Stomach (tissue), 4 donors: ENCODE measurements at regions not wholly inside any gene's neighbourhood (a gene's known extent, or its start where the extent isn't known, plus 50 kb on each side); places are given as distances from the start of the nearest gene placed in this dataset.

Experiments
- POLR2A ChIP-seq, 4 donors: fragments of 450-650 bp; IDR thresholded peaks; one replicate each; pipeline ENCODE4 v1.6.1; 2016; ENCODE audit warnings: antibody characterized with exemption in 4 of 4, control low read depth in 2 of 4, mild to moderate bottlenecking in 1 of 4, moderate library complexity in 1 of 4
- POLR2AphosphoS5 ChIP-seq, 3 donors: sonication (generic); formaldehyde crosslinking; IDR thresholded peaks; one replicate each; pipeline ENCODE4 v1.6.1; 2016; ENCODE audit warnings: antibody characterized with exemption in 3 of 3
- TF ChIP-seq, protein P1 (sequence below), 7 experiments: fragments of 450-650 bp in 4 of 7; fragments of 200-600 bp in 3 of 7; sonication (generic) in 3 of 7; IDR thresholded peaks; one replicate each; pipeline ENCODE4 v1.5.1; 2016 to 2019; ENCODE audit warnings: antibody characterized with exemption in 7 of 7, control low read depth in 2 of 7, mild to moderate bottlenecking in 1 of 7

DNA sequence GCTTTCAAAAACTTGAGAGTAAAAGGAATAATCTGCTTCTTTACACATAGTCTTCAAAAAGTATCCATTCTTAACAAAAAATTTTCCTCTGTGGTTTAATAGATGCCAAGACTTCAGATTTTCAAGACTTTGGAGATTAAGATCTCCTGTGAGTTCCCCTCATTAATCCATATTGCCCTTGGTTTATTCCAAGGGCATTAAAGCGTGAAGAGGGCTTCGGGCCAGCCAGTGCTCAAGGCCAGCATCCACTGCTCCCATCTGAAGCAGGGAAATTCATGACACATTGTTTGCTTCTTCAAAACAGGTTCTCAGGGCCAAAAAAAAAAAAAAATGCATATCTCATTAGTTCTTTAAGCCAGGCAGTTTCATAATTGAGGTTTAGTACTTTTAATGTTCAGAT, 137.3 kb upstream of the RHOBTB1 start:
- TF ChIP-seq, protein P1, sequence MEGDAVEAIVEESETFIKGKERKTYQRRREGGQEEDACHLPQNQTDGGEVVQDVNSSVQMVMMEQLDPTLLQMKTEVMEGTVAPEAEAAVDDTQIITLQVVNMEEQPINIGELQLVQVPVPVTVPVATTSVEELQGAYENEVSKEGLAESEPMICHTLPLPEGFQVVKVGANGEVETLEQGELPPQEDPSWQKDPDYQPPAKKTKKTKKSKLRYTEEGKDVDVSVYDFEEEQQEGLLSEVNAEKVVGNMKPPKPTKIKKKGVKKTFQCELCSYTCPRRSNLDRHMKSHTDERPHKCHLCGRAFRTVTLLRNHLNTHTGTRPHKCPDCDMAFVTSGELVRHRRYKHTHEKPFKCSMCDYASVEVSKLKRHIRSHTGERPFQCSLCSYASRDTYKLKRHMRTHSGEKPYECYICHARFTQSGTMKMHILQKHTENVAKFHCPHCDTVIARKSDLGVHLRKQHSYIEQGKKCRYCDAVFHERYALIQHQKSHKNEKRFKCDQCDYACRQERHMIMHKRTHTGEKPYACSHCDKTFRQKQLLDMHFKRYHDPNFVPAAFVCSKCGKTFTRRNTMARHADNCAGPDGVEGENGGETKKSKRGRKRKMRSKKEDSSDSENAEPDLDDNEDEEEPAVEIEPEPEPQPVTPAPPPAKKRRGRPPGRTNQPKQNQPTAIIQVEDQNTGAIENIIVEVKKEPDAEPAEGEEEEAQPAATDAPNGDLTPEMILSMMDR (IDR thresholded peaks at IDR 0.05), result no peak
- TF ChIP-seq POLR2A (IDR thresholded peaks at IDR 0.05) (no peak), POLR2AphosphoS5 (IDR thresholded peaks at IDR 0.05) (no peak)
